ENCODE measurements at regions not wholly inside any gene's neighbourhood (a gene's known extent, or its start where the extent isn't known, plus 50 kb on each side); places are given as distances from the start of the nearest gene placed in this dataset.

DNA sequence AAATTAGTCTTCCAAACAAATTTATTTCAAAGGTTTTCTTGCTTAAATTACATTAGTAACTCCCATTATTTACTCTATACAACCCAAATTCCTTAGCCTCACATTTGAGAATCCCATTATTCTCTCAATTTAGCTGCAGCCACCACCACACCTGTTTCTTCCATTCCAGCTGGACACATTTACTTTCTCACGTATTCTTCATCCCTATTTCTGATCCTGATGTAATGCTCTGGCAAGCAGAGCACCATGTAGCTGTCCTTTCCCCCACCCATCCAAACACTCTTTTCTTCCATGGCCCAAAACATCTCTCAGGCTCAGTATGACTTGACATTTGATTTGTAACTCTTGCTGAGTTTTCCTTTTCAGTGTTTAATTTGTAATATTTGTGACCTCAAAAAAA, 240.2 kb upstream of the CLEC14A start:
- H3K4me3 ChIP-seq = no peak overlapping the region
- TF ChIP-seq, protein P1, sequence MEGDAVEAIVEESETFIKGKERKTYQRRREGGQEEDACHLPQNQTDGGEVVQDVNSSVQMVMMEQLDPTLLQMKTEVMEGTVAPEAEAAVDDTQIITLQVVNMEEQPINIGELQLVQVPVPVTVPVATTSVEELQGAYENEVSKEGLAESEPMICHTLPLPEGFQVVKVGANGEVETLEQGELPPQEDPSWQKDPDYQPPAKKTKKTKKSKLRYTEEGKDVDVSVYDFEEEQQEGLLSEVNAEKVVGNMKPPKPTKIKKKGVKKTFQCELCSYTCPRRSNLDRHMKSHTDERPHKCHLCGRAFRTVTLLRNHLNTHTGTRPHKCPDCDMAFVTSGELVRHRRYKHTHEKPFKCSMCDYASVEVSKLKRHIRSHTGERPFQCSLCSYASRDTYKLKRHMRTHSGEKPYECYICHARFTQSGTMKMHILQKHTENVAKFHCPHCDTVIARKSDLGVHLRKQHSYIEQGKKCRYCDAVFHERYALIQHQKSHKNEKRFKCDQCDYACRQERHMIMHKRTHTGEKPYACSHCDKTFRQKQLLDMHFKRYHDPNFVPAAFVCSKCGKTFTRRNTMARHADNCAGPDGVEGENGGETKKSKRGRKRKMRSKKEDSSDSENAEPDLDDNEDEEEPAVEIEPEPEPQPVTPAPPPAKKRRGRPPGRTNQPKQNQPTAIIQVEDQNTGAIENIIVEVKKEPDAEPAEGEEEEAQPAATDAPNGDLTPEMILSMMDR (IDR thresholded peaks at IDR 0.05) = no peak
- no peaks in the 10 kb centered on the region for H3K36me3 ChIP-seq
- H3K27me3 ChIP-seq (replicated peaks; ENCODE audit: insufficient read depth) = no peaks in the 10 kb centered on the region
- no peak overlapping the region for H3K27ac ChIP-seq
- DNase-seq (ENCODE audit: low spot score) (no peak), ATAC-seq (ENCODE audit: insufficient number of reproducible peaks, low FRiP score, low read depth) (no peak)
- no peaks in the 10 kb centered on the region for H3K4me1 ChIP-seq (ENCODE audit: control insufficient read depth in 1 of 2, low read depth in 2 of 2)
- H3K9me3 ChIP-seq = peaks cover 4% of the 10 kb centered on the region

DNA sequence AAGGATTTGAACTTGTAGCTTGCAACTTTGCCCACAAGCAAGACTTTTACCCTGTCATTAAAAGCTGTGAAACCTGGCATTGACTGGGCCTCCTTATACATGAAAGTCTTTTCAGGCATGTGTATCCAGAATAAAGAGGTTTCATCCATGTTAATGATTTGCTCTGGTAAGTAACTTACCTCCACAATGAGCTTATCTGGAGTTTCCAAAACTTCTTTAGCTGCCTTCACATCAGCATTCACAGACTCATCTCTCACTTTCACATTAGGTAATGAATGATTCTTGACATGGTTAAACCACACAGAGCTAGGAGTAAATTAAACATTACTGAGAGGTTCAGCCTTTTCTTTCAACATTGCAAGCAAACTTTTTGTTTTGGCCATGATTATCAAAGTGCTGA, 234.4 kb upstream of the CLEC14A start:
- DNase-seq (ENCODE audit: low spot score) = no peak
- Histone ChIP-seq H3K4me1 (ENCODE audit: control insufficient read depth in 1 of 2, low read depth in 2 of 2) (no peaks in the 10 kb centered on the region), H3K9me3 (peaks cover 4% of the 10 kb centered on the region), H3K4me3 (no peak overlapping the region), H3K36me3 (no peaks in the 10 kb centered on the region), H3K27ac (no peak overlapping the region), H3K27me3 (replicated peaks; ENCODE audit: insufficient read depth) (no peaks in the 10 kb centered on the region)
- ATAC-seq (ENCODE audit: insufficient number of reproducible peaks, low FRiP score, low read depth) = no peak
- TF ChIP-seq, protein P1 (IDR thresholded peaks at IDR 0.05) = no peak

DNA sequence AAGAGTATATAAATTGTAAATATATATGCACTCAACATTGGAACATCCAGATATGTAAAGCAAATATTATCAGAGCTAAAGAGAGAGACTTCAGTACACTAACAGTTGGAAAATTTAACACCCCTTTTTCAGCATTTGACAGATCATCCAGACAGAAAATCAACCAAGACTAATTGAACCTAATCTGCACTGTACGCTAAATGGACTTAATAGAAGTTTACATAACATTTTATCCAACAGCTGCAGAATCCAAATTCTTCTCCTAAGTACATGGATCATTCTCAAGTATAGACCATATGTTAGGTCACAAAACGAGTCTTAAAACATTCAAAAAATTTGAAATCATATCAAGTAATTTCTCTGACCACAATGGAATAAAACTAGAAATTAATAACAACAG, 229.1 kb upstream of the CLEC14A start:
- H3K36me3 ChIP-seq = no peaks in the 10 kb centered on the region
- TF ChIP-seq, protein P1 (IDR thresholded peaks at IDR 0.05) = no peak
- no peak overlapping the region for H3K4me3 ChIP-seq
- ATAC-seq (ENCODE audit: insufficient number of reproducible peaks, low FRiP score, low read depth) (no peak), DNase-seq (ENCODE audit: low spot score) (no peak)
- no peaks in the 10 kb centered on the region for H3K4me1 ChIP-seq (ENCODE audit: control insufficient read depth in 1 of 2, low read depth in 2 of 2)
- H3K27me3 ChIP-seq (replicated peaks; ENCODE audit: insufficient read depth) = no peaks in the 10 kb centered on the region
- H3K27ac ChIP-seq = no peak overlapping the region
- no peaks in the 10 kb centered on the region for H3K9me3 ChIP-seq

DNA sequence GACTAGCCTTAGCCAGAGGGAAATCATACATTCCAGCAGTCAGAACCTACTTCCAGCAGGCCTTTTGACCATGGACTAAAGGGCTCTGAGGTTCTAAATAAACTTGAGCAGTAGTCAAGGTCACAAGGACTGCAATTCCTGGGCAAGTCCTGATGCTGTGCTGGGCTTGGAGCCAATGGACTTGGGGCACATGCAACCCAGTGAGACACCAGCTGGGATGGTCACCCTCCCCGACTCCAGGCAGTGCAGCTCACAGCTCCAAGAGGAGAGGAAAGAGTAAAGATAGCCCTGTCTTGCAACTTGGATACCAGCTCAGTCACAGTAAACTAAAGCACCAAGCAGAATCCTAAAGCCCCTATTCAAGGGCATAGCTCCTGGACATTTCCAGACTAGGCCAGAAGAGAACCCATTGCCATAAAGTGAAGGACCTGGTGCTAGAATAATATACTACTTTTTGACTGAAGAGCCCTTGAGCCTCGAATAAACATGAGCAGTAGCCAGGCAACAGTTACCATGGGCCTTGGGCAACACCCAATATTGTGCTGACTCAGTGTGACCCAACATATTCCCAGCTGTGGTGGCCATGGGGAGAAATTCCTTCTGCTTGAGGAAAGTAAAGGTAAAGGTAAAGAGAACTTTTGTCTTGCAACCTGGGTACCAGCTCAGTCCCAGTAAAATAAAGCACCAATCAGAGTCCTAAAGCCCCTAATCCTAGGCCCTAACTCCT, 226.2 kb upstream of the CLEC14A start:
- Histone ChIP-seq H3K4me1 (ENCODE audit: control insufficient read depth in 1 of 2, low read depth in 2 of 2) (no peaks in the 10 kb centered on the region), H3K9me3 (peaks cover 3% of the 10 kb centered on the region), H3K4me3 (no peak overlapping the region), H3K36me3 (no peaks in the 10 kb centered on the region), H3K27me3 (replicated peaks; ENCODE audit: insufficient read depth) (no peaks in the 10 kb centered on the region), H3K27ac (no peak overlapping the region)
- DNase-seq (ENCODE audit: low spot score) = no peak
- no peak for ATAC-seq (ENCODE audit: insufficient number of reproducible peaks, low FRiP score, low read depth)
- TF ChIP-seq, protein P1 (IDR thresholded peaks at IDR 0.05) = no peak

DNA sequence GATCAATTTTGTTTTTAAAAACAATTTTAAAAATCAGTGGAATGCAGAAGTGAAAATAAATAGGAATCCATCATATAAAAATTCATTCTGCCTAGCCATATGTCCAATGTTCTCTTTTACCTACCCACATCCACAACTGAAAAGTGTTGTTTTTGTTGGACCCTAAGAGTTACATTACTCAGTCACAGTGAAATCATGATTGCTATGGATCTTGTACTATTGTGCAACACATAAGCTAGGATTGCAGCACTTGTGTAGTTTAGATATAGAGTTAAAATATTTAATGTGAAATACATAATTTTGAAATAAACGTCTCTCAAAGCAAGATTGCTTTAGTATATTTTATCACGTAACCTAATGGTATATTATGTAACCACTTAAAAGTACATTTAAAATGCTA, 213.3 kb upstream of the CLEC14A start:
- no peak for DNase-seq (ENCODE audit: low spot score)
- TF ChIP-seq, protein P1 (IDR thresholded peaks at IDR 0.05) = no peak
- Histone ChIP-seq H3K4me3 (no peak overlapping the region), H3K27ac (no peak overlapping the region), H3K27me3 (replicated peaks; ENCODE audit: insufficient read depth) (no peaks in the 10 kb centered on the region), H3K4me1 (ENCODE audit: control insufficient read depth in 1 of 2, low read depth in 2 of 2) (no peaks in the 10 kb centered on the region), H3K36me3 (no peaks in the 10 kb centered on the region), H3K9me3 (no peaks in the 10 kb centered on the region)
- ATAC-seq (ENCODE audit: insufficient number of reproducible peaks, low FRiP score, low read depth) = no peak
